ENCODE measurements at regions not wholly inside any gene's neighbourhood (a gene's known extent, or its start where the extent isn't known, plus 50 kb on each side); places are given as distances from the start of the nearest gene placed in this dataset.

- POLR2A ChIA-PET = no interaction called here
- no peak for DNase-seq (ENCODE audit: extremely low spot score)
- TF ChIP-seq FOXK2 (IDR thresholded peaks at IDR 0.05) = no peak
- no peak for TF ChIP-seq CTBP1 (IDR thresholded peaks at IDR 0.05; ENCODE audit: borderline replicate concordance)
- no peak for TF ChIP-seq BHLHE40 (IDR thresholded peaks at IDR 0.05; ENCODE audit: borderline replicate concordance)
- no peak for TF ChIP-seq L3MBTL2 (conservative IDR thresholded peaks at IDR 0.05)
- TF ChIP-seq HDGF (IDR thresholded peaks at IDR 0.05; ENCODE audit: borderline replicate concordance) = no peak
- TF ChIP-seq SUZ12 (IDR thresholded peaks at IDR 0.05) = no peak
- TF ChIP-seq LEF1 (IDR thresholded peaks at IDR 0.05; ENCODE audit: borderline replicate concordance) = no peak
- no peak for TF ChIP-seq ELF4 (IDR thresholded peaks at IDR 0.05)
- no peak for TF ChIP-seq FOXM1 (IDR thresholded peaks at IDR 0.05; ENCODE audit: borderline replicate concordance)
- CTCF ChIA-PET = no interaction called here
These were observed 156.4 kb downstream of the KCTD15 start for GRCh38 chr19:33953023-33953422.

GRCh38 chr19:33953592-33953991, 156.9 kb downstream of the KCTD15 start:
- no peak for DNase-seq (ENCODE audit: extremely low spot score)
- ChIA-PET CTCF (no interaction called here), POLR2A (no interaction called here)
- TF ChIP-seq ELF4 (IDR thresholded peaks at IDR 0.05) (no peak), ARNT (IDR thresholded peaks at IDR 0.05) (no peak), LEF1 (IDR thresholded peaks at IDR 0.05; ENCODE audit: borderline replicate concordance) (no peak), FOXA1 (IDR thresholded peaks at IDR 0.05) (no peak), ZNF384 (IDR thresholded peaks at IDR 0.05) (no peak), CTBP1 (IDR thresholded peaks at IDR 0.05; ENCODE audit: borderline replicate concordance) (no peak), PKNOX1 (IDR thresholded peaks at IDR 0.05) (no peak), FOXK2 (IDR thresholded peaks at IDR 0.05) (no peak), BHLHE40 (IDR thresholded peaks at IDR 0.05; ENCODE audit: borderline replicate concordance) (no peak), TARDBP (IDR thresholded peaks at IDR 0.05) (no peak), SP1 (IDR thresholded peaks at IDR 0.05) (no peak), FOXM1 (IDR thresholded peaks at IDR 0.05; ENCODE audit: borderline replicate concordance) (no peak), NFRKB (IDR thresholded peaks at IDR 0.05) (no peak)

- no peak for DNase-seq (ENCODE audit: extremely low spot score)
- CTCF ChIA-PET = no interaction called here
- TF ChIP-seq SUZ12 (IDR thresholded peaks at IDR 0.05) (no peak), NFRKB (IDR thresholded peaks at IDR 0.05) (no peak), FOXA1 (IDR thresholded peaks at IDR 0.05) (no peak), FOXK2 (IDR thresholded peaks at IDR 0.05) (no peak), ARNT (IDR thresholded peaks at IDR 0.05) (no peak), BHLHE40 (IDR thresholded peaks at IDR 0.05; ENCODE audit: borderline replicate concordance) (no peak), CTBP1 (IDR thresholded peaks at IDR 0.05; ENCODE audit: borderline replicate concordance) (no peak), ZNF384 (IDR thresholded peaks at IDR 0.05) (no peak), PKNOX1 (IDR thresholded peaks at IDR 0.05) (no peak), LEF1 (IDR thresholded peaks at IDR 0.05; ENCODE audit: borderline replicate concordance) (no peak), SP1 (IDR thresholded peaks at IDR 0.05) (no peak), HDGF (IDR thresholded peaks at IDR 0.05; ENCODE audit: borderline replicate concordance) (no peak)
- POLR2A ChIA-PET = no interaction called here
These were observed 158.0 kb downstream of the KCTD15 start for GRCh38 chr19:33954686-33955085.

GRCh38 chr19:33956941-33957340, 160.3 kb downstream of the KCTD15 start:
- CTCF ChIA-PET = no interaction called here

GRCh38 chr19:33957804-33958203, 161.1 kb downstream of the KCTD15 start:
- POLR2A ChIA-PET = no interaction called here
- no peak for DNase-seq (ENCODE audit: extremely low spot score)
- CTCF ChIA-PET = no interaction called here
- TF ChIP-seq NFRKB (IDR thresholded peaks at IDR 0.05) (no peak), ZNF384 (IDR thresholded peaks at IDR 0.05) (no peak), BHLHE40 (IDR thresholded peaks at IDR 0.05; ENCODE audit: borderline replicate concordance) (no peak), SP1 (IDR thresholded peaks at IDR 0.05) (no peak), ELF4 (IDR thresholded peaks at IDR 0.05) (no peak), CTBP1 (IDR thresholded peaks at IDR 0.05; ENCODE audit: borderline replicate concordance) (no peak), LEF1 (IDR thresholded peaks at IDR 0.05; ENCODE audit: borderline replicate concordance) (no peak), L3MBTL2 (conservative IDR thresholded peaks at IDR 0.05) (no peak), FOXM1 (IDR thresholded peaks at IDR 0.05; ENCODE audit: borderline replicate concordance) (no peak), TARDBP (IDR thresholded peaks at IDR 0.05) (no peak), FOXA1 (IDR thresholded peaks at IDR 0.05) (no peak), ARNT (IDR thresholded peaks at IDR 0.05) (no peak), SUZ12 (IDR thresholded peaks at IDR 0.05) (no peak), PKNOX1 (IDR thresholded peaks at IDR 0.05) (no peak)

More at GRCh38 chr19:33956941-33957340, 160.3 kb downstream of the KCTD15 start:
- DNase-seq (ENCODE audit: extremely low spot score) = no peak
- POLR2A ChIA-PET = no interaction called here
- TF ChIP-seq NFRKB (IDR thresholded peaks at IDR 0.05) = no peak
- TF ChIP-seq HDGF (IDR thresholded peaks at IDR 0.05; ENCODE audit: borderline replicate concordance) = no peak
- TF ChIP-seq L3MBTL2 (conservative IDR thresholded peaks at IDR 0.05) = no peak
- TF ChIP-seq TARDBP (IDR thresholded peaks at IDR 0.05) = no peak
- no peak for TF ChIP-seq ELF4 (IDR thresholded peaks at IDR 0.05)
- no peak for TF ChIP-seq FOXA1 (IDR thresholded peaks at IDR 0.05)
- TF ChIP-seq ZNF384 (IDR thresholded peaks at IDR 0.05) = no peak
- no peak for TF ChIP-seq CTBP1 (IDR thresholded peaks at IDR 0.05; ENCODE audit: borderline replicate concordance)
- TF ChIP-seq FOXK2 (IDR thresholded peaks at IDR 0.05) = no peak
- no peak for TF ChIP-seq BHLHE40 (IDR thresholded peaks at IDR 0.05; ENCODE audit: borderline replicate concordance)
- no peak for TF ChIP-seq ARNT (IDR thresholded peaks at IDR 0.05)
- TF ChIP-seq SP1 (IDR thresholded peaks at IDR 0.05) = no peak
- no peak for TF ChIP-seq LEF1 (IDR thresholded peaks at IDR 0.05; ENCODE audit: borderline replicate concordance)
- no peak for TF ChIP-seq FOXM1 (IDR thresholded peaks at IDR 0.05; ENCODE audit: borderline replicate concordance)

- TF ChIP-seq ELF4 (IDR thresholded peaks at IDR 0.05) (no peak), FOXA1 (IDR thresholded peaks at IDR 0.05) (no peak), TARDBP (IDR thresholded peaks at IDR 0.05) (no peak), ARNT (IDR thresholded peaks at IDR 0.05) (no peak), SP1 (IDR thresholded peaks at IDR 0.05) (no peak), L3MBTL2 (conservative IDR thresholded peaks at IDR 0.05) (no peak), FOXK2 (IDR thresholded peaks at IDR 0.05) (no peak), CTBP1 (IDR thresholded peaks at IDR 0.05; ENCODE audit: borderline replicate concordance) (no peak)
- no peak for DNase-seq (ENCODE audit: extremely low spot score)
- CTCF ChIA-PET = no interaction called here
- POLR2A ChIA-PET = no interaction called here
These were observed 163.9 kb downstream of the KCTD15 start for GRCh38 chr19:33960566-33960965.

Data from HEK293T (cell line).